ENCODE measurements at regions not wholly inside any gene's neighbourhood (a gene's known extent, or its start where the extent isn't known, plus 50 kb on each side); places are given as distances from the start of the nearest gene placed in this dataset.

DNA sequence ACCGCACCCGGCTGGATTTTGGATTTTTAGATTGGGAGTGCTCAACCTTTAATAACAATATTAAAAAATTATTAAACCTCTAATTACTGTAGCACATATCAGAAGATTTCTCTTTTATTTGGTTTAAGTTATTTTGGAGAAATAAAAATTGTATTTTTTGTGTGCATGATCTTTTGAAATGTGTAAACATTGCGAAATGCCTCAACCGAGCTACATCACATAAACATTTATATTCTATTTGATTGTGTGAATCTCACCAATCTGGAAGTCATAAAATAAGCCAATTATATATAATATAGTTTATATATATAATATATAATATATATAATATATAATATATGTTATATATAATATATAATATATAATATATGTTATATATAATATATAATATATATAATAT, 696.2 kb upstream of the RBFOX1 start:
- H4K20me1 ChIP-seq (ENCODE audit: insufficient read depth, low read length), result no peaks in the 10 kb centered on the region
- H3K36me3 ChIP-seq (replicated peaks; ENCODE audit: low read depth, low read length), result no peaks in the 10 kb centered on the region
- H3K4me1 ChIP-seq (ENCODE audit: low read length), result no peaks in the 10 kb centered on the region
- H3K4me2 ChIP-seq (ENCODE audit: low read length), result no peak overlapping the region
- no peak overlapping the region for H3K4me3 ChIP-seq (ENCODE audit: low read length)
- TF ChIP-seq EZH2phosphoT487 (IDR thresholded peaks at IDR 0.05; ENCODE audit: low read depth), result no peak
- TF ChIP-seq, protein P1, sequence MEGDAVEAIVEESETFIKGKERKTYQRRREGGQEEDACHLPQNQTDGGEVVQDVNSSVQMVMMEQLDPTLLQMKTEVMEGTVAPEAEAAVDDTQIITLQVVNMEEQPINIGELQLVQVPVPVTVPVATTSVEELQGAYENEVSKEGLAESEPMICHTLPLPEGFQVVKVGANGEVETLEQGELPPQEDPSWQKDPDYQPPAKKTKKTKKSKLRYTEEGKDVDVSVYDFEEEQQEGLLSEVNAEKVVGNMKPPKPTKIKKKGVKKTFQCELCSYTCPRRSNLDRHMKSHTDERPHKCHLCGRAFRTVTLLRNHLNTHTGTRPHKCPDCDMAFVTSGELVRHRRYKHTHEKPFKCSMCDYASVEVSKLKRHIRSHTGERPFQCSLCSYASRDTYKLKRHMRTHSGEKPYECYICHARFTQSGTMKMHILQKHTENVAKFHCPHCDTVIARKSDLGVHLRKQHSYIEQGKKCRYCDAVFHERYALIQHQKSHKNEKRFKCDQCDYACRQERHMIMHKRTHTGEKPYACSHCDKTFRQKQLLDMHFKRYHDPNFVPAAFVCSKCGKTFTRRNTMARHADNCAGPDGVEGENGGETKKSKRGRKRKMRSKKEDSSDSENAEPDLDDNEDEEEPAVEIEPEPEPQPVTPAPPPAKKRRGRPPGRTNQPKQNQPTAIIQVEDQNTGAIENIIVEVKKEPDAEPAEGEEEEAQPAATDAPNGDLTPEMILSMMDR (IDR thresholded peaks at IDR 0.05; ENCODE audit: low read depth, low read length), result no peak
- H2AFZ ChIP-seq (ENCODE audit: low read depth, low read length), result no peak overlapping the region
- no peak overlapping the region for H3K27ac ChIP-seq (ENCODE audit: low read length)
- H3K9ac ChIP-seq (ENCODE audit: low read length), result no peak overlapping the region
- H3K9me3 ChIP-seq (ENCODE audit: insufficient read depth, low read length), result no peaks in the 10 kb centered on the region
- no peaks in the 10 kb centered on the region for H3K79me2 ChIP-seq (ENCODE audit: low read length)
- no peaks in the 10 kb centered on the region for H3K27me3 ChIP-seq (ENCODE audit: low read depth, low read length)

DNA sequence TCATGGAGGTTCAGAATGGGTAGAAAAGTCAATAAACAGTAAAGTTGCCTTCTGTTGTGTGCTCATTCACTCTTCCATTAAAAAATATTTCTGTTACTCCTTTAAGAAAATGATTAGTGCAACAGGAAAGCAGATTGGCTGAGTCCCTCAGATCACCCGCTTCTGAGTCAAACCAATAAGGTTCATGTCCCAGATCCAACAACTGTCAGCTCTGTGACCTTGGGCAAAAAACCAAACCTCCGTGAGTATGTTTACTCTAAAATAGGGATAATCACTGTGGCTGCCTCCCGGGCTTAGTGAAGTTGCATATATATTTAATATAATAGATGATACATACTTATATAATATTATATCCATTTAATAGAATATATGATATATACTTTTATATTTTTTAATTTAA, 698.5 kb upstream of the RBFOX1 start:
- Histone ChIP-seq H3K4me2 (ENCODE audit: low read length) (no peak overlapping the region), H3K9me3 (ENCODE audit: insufficient read depth, low read length) (no peaks in the 10 kb centered on the region), H3K27me3 (ENCODE audit: low read depth, low read length) (no peaks in the 10 kb centered on the region), H3K9ac (ENCODE audit: low read length) (no peak overlapping the region), H3K36me3 (replicated peaks; ENCODE audit: low read depth, low read length) (no peaks in the 10 kb centered on the region), H3K4me1 (ENCODE audit: low read length) (no peaks in the 10 kb centered on the region), H3K4me3 (ENCODE audit: low read length) (no peak overlapping the region), H3K27ac (ENCODE audit: low read length) (no peak overlapping the region), H3K79me2 (ENCODE audit: low read length) (no peaks in the 10 kb centered on the region), H2AFZ (ENCODE audit: low read depth, low read length) (no peak overlapping the region), H4K20me1 (ENCODE audit: insufficient read depth, low read length) (no peaks in the 10 kb centered on the region)
- TF ChIP-seq, protein P1 (IDR thresholded peaks at IDR 0.05; ENCODE audit: low read depth, low read length), result no peak
- no peak for TF ChIP-seq EZH2phosphoT487 (IDR thresholded peaks at IDR 0.05; ENCODE audit: low read depth)

DNA sequence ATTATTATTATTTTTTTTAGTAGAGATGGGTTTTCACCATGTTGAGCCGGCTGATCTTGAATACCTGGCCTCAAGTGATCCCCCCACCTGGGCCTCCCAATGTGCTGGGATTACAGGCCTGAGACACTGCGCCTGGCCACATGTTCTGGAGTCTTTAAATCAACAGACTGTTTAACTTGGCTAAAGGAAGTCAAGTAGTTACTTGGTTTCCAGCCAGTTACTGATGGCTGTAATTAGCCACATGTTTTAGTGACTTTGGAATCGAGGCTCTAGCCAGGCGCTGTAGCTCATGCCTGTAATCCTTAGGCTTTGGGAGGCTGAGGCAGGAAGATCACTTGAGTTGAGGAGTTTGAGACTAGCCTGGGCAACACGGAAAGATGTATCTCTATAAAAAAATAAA, 699.2 kb upstream of the RBFOX1 start:
- no peaks in the 10 kb centered on the region for H3K27me3 ChIP-seq (ENCODE audit: low read depth, low read length)
- no peak overlapping the region for H2AFZ ChIP-seq (ENCODE audit: low read depth, low read length)
- H3K4me2 ChIP-seq (ENCODE audit: low read length), result no peak overlapping the region
- H3K9ac ChIP-seq (ENCODE audit: low read length), result no peak overlapping the region
- no peaks in the 10 kb centered on the region for H3K9me3 ChIP-seq (ENCODE audit: insufficient read depth, low read length)
- no peak overlapping the region for H3K27ac ChIP-seq (ENCODE audit: low read length)
- H3K4me1 ChIP-seq (ENCODE audit: low read length), result no peaks in the 10 kb centered on the region
- no peaks in the 10 kb centered on the region for H4K20me1 ChIP-seq (ENCODE audit: insufficient read depth, low read length)
- H3K4me3 ChIP-seq (ENCODE audit: low read length), result no peak overlapping the region
- TF ChIP-seq, protein P1 (IDR thresholded peaks at IDR 0.05; ENCODE audit: low read depth, low read length), result no peak
- TF ChIP-seq EZH2phosphoT487 (IDR thresholded peaks at IDR 0.05; ENCODE audit: low read depth), result no peak
- H3K36me3 ChIP-seq (replicated peaks; ENCODE audit: low read depth, low read length), result no peaks in the 10 kb centered on the region
- no peaks in the 10 kb centered on the region for H3K79me2 ChIP-seq (ENCODE audit: low read length)

DNA sequence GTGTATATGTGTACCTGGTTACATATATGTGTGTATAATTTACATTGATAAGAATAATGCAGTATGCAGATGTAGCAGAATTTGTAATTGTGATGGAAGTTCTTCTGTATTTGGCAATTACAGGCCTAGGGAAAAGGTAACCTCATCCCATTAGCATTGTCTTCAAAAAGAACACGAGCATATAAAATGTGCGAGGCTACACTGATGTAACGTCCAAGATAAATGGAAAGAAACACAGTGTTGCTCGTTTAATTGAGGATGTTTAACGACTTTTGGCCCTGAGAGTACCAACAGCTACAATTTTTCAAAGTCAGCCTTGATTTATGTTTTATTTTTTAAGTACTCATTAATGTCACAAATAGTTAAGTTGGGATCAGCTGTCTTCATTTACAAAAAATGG, 703.5 kb upstream of the RBFOX1 start:
- Histone ChIP-seq H3K9ac (ENCODE audit: low read length) (no peak overlapping the region), H3K27me3 (ENCODE audit: low read depth, low read length) (no peaks in the 10 kb centered on the region), H2AFZ (ENCODE audit: low read depth, low read length) (no peak overlapping the region), H3K9me3 (ENCODE audit: insufficient read depth, low read length) (no peaks in the 10 kb centered on the region), H4K20me1 (ENCODE audit: insufficient read depth, low read length) (no peaks in the 10 kb centered on the region), H3K27ac (ENCODE audit: low read length) (no peak overlapping the region), H3K4me3 (ENCODE audit: low read length) (no peak overlapping the region), H3K4me1 (ENCODE audit: low read length) (no peaks in the 10 kb centered on the region), H3K79me2 (ENCODE audit: low read length) (no peaks in the 10 kb centered on the region), H3K4me2 (ENCODE audit: low read length) (no peak overlapping the region), H3K36me3 (replicated peaks; ENCODE audit: low read depth, low read length) (no peaks in the 10 kb centered on the region)
- TF ChIP-seq EZH2phosphoT487 (IDR thresholded peaks at IDR 0.05; ENCODE audit: low read depth), result no peak
- TF ChIP-seq, protein P1 (IDR thresholded peaks at IDR 0.05; ENCODE audit: low read depth, low read length), result no peak
